GM21390 (cell line): ENCODE measurements at regions not wholly inside any gene's neighbourhood (a gene's known extent, or its start where the extent isn't known, plus 50 kb on each side); places are given as distances from the start of the nearest gene placed in this dataset.

ENCODE experiments used
- ATAC-seq: cut with Tn5 transposase; IDR thresholded peaks from one replicate; pipeline ENCODE4 v1.9.1; 2021; ENCODE audit not compliant: unreplicated experiment

DNA sequence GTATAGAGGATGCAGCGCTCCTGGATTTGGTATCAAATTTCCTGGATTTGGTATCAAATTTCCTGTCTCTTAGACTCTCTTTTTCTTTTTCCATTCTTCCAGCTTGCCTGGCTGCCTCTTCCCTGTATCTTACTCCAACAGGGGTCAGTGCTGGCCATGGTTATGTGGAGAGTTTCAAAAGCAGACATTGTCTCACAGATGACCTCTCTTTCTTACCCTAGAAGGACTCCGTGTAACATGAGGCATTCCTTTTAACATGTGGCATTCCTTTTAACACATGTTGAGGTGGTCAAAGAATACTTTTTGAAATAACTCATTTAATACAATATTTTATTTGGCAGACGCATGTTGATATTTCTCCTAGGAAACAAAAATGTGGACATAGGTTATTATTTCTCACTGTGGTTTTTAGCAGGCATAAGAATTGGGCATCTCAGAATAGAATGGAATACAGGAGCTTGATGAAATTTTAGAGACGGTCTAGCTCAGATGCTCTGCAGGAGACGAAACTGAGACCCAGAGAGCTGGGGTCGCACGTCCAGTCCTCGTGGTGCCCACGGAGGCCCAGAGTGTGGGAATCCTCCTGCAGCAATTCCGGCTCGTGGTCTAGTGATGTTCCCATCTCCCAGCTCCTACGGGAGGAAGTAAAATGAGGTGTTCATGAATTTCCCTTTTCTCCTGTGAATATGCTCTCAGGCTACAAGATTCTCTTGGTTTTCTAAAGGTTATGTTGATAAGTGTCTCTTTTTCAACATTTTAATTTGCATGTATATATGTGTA lies 59.6 kb upstream of the PITRM1 start:
- no peak for ATAC-seq

- no peak for ATAC-seq
These were observed 57.2 kb upstream of the PITRM1 start for GRCh38 chr10:3229815-3230214.

GRCh38 chr10:3228629-3228945 lies 56.0 kb upstream of the PITRM1 start:
- no peak for ATAC-seq

DNA sequence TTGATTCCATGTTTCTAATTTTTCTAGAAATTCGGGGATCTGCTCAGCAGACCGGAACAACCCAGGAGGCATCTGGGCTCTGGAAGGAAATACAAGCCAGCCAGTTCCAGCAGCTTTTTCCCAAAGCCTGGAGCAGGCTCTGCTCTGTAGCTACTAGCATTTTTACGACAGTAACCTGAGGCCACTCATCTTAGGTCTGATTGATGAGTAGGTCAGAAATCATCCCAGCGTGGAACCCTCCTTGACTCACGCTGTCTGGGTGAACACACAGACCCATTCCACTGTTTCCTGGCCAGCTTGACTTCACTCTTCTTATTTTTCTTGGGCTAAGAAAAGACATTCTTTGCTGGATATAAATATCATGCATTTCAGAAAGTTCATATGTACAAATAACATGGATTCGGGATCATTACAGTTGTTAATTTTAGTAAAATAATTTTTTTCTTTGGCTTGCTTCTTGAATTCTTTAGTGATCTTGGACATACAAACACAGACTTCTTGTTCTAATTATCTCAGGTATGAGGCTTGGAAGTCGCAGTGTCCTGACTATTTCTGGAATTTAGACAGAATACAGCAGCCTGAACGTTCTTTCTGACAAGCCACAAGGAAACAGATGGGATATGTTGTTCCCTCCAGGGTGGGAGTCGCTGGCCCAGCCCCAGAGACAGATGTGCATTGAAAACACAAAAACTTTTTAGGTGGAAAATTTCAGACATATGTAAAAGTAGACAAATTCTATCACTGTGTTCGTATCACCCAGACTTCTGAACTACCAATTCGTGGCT lies 54.6 kb upstream of the PITRM1 start:
- ATAC-seq = no peak

DNA sequence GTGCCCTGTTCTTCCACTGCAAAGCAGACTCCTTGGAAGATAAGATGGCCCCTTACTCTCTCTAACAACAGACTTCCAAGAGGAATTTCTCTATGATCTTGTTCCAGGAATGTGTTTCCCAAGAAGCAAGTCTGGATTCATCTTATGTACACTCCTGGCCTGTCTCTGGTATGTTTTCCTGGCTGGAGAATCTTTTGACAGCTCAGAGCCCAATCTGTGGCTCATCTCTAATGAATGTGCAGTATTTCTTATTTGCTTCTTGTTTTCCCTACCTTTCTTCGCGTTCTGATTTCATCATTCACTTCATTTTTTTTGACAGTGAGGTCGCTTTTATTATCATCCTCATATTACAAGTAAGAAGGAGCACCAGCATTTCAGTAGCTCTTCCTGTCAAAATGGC lies 53.0 kb upstream of the PITRM1 start:
- ATAC-seq = no peak

GRCh38 chr10:3224241-3224640 lies 51.7 kb upstream of the PITRM1 start:
- no peak for ATAC-seq

GRCh38 chr10:3222626-3223025 lies 50.0 kb upstream of the PITRM1 start:
- no peak for ATAC-seq
